ENCODE measurements at regions not wholly inside any gene's neighbourhood (a gene's known extent, or its start where the extent isn't known, plus 50 kb on each side); places are given as distances from the start of the nearest gene placed in this dataset.

DNA sequence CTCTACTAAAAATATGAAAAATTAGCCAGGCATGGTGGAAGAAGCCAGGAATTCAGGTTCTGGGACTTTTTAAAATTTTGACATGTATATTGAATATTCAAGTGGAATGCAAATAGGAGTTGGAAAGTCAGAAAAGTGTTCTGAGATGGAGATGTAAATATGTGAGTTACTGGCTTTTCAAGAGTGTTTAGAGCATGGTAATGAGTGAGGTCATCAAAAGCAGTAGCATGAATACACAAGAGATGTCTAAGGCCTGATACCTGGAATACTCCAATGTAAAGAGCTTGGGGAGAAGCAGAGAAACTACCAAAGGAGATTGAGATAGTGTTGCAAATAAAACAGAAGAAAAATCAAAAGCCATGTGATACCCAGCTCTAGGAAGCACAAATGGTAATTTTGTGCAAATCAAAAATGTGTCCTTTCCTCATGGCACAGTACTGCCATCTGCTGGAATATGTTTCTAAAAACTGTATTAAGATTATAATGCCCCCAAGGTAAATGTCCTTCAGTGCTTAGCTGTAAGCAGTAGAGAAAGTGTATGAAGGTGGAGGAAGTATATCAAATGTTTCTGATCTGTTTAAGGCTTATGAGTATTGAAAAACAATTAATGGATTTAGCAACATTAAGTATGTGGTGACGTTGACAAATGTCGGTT is 908.4 kb downstream of the KCNJ18 start:
- TF ChIP-seq POLR2A (IDR thresholded peaks at IDR 0.05) (no peak), POLR2AphosphoS5 (IDR thresholded peaks at IDR 0.05) (no peak)
- TF ChIP-seq, protein P1, sequence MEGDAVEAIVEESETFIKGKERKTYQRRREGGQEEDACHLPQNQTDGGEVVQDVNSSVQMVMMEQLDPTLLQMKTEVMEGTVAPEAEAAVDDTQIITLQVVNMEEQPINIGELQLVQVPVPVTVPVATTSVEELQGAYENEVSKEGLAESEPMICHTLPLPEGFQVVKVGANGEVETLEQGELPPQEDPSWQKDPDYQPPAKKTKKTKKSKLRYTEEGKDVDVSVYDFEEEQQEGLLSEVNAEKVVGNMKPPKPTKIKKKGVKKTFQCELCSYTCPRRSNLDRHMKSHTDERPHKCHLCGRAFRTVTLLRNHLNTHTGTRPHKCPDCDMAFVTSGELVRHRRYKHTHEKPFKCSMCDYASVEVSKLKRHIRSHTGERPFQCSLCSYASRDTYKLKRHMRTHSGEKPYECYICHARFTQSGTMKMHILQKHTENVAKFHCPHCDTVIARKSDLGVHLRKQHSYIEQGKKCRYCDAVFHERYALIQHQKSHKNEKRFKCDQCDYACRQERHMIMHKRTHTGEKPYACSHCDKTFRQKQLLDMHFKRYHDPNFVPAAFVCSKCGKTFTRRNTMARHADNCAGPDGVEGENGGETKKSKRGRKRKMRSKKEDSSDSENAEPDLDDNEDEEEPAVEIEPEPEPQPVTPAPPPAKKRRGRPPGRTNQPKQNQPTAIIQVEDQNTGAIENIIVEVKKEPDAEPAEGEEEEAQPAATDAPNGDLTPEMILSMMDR (IDR thresholded peaks at IDR 0.05), result no peak
